Posterior vena cava (tissue), 2 donors: ENCODE measurements at regions not wholly inside any gene's neighbourhood (a gene's known extent, or its start where the extent isn't known, plus 50 kb on each side); places are given as distances from the start of the nearest gene placed in this dataset.

Experiments
- DNase-seq: peaks from one replicate; pipeline ENCODE4 v3.0.0-alpha.2; 2020; ENCODE audit warnings: low spot score
- intact Hi-C, 2 donors: fragments of 100-400 bp; cut with DNase I; formaldehyde crosslinking; loops; one replicate each; pipeline versions ENCODE4 v1.14.1 to v1.14.2; 2022 to 2023
- donor health status: DM: yes; HTN: yes; CAD: no.
- donor health status: DM: yes; HTN: yes; CAD: no.

DNA sequence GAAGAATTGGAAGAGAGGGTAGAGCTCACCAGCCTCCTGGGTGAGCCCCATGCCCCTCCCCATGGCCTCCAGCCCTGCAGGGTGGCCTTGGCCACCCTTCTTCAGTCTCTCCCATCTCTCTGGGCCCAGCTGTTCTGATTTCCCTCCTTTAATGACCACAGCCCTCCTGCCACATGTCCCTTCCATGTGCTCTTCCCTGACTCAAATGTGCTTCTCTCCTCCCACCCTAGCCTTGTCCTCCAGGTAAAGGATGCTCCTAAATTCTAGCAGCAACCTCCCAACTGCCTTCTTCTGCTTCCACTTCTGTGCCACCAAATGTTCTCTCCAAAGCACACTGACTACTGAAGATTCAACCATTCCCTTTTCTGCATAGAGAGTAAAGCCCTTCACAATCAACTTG is 83.0 kb downstream of the ADRA2C start:
- intact Hi-C loops = no loop called here

GRCh38 chr4:3850128-3850527 is 83.9 kb downstream of the ADRA2C start:
- intact Hi-C loops = no loop called here

More for the DNA sequence above, 83.0 kb downstream of the ADRA2C start:
- no peak for DNase-seq

GRCh38 chr4:3851211-3851610 is 85.0 kb downstream of the ADRA2C start:
- intact Hi-C loops = no loop called here
- no peak for DNase-seq

More at GRCh38 chr4:3850128-3850527, 83.9 kb downstream of the ADRA2C start:
- DNase-seq = no peak

GRCh38 chr4:3851881-3852280 is 85.7 kb downstream of the ADRA2C start:
- DNase-seq = no peak
- intact Hi-C loops = no loop called here

DNA sequence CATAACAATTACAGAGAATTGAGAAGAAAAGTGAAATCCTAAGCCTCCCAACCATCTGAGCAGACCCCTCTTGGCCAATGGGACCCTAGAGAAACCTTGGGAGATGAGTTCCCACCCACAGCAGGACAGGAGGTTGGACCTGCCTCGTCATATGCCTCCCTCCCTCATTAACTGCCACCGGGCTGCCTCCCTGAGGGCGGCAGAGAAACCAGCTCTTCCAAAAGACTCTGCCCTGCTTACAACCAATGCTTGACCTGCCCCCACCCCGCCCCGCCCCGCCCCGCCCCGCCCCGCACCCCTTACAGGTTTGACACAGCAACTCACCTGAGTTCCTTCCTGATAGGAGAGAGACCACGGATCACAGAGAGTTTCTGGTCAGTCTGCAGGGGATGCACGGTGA is 86.1 kb downstream of the ADRA2C start:
- DNase-seq = no peak
- intact Hi-C loops = no loop called here

DNA sequence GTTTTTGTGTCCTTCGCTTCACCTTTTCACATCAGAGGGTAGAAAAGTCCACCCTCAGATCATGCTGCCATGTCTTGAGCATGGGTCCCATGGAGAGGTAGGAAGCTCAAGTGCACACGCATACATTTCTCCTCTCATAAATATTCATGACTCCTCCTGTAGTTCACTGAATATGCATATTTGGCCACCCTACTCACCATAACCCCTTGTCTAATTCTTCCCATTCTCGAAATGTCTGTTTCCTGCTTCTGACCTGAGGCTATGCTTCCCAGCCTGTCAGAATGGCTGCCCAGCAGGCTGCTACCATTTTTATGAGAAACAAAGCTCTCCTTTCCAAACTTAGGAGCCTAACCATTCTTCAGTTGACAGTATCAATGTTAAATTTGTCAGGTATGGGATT is 86.5 kb downstream of the ADRA2C start:
- no peak for DNase-seq
- intact Hi-C loops = no loop called here

- intact Hi-C loops = no loop called here
- DNase-seq = no peak
Measured at GRCh38 chr4:3853388-3854035, 87.3 kb downstream of the ADRA2C start.

GRCh38 chr4:3854661-3855060 is 88.5 kb downstream of the ADRA2C start:
- no peak for DNase-seq
- intact Hi-C loops = no loop called here

GRCh38 chr4:3855646-3856045 is 89.5 kb downstream of the ADRA2C start:
- no peak for DNase-seq
- intact Hi-C loops = no loop called here

DNA sequence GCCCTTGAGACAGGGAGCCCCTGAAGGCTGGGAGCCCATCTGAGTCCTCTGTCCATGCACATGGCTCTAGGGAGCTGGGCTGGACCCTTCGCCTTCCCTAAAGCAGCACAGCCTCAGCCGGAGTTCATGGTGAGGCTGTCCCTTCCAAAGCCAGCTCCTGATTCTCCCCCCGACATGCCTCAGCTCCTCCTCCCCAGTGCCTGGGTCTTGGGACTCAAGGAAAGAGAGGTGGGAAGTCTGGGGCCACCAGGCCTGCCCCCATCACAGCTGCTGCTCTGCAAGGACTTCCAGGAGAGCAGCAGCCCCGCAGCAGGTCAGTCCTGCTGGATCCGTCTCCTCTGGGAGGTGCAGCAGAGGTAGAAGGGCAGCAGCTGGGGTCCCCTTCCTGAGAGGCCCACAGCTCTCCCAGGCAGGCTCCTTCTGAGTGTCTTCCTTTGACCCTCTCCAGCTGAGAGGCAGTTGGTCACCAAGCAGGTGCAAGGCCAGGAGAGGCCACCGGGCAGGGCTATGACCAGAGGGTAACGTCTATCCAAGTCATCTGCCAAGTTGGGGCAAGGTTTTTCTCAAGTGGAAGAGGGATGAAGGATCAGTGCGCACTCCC is 90.5 kb downstream of the ADRA2C start:
- intact Hi-C loops = no loop called here
- DNase-seq = no peak

DNA sequence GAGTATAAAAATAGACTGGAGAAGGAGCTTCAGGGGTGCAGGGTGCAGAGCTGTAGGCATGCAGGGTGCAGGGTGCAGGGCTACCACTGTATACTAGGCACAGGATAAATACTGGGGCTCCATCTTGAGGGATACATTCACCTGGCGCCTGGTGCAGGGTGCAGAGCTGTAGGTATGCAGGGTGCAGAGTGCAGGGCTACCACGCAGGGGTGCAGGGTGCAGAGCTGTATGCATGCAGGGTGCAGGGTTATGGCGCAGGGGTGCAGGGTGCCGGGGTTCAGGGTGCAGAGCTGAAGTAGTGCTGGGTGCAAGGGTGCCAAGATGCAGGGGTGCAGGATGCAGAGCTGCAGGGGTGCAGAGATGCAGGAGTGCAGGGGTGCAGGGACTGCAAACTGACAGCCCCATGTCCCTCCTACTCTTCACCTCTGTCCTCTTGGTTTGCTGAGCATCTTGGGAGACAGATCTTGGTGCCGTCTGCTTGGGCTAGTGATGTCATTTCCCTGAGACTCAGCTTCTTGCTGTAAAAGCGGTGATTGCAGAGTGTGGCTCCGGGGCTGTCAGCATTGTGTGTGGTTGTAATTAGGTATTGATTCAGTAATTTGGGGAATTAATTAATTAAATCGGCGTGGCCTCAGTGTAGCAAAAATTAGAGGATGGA is 91.2 kb downstream of the ADRA2C start:
- DNase-seq = no peak
- intact Hi-C loops = no loop called here

DNA sequence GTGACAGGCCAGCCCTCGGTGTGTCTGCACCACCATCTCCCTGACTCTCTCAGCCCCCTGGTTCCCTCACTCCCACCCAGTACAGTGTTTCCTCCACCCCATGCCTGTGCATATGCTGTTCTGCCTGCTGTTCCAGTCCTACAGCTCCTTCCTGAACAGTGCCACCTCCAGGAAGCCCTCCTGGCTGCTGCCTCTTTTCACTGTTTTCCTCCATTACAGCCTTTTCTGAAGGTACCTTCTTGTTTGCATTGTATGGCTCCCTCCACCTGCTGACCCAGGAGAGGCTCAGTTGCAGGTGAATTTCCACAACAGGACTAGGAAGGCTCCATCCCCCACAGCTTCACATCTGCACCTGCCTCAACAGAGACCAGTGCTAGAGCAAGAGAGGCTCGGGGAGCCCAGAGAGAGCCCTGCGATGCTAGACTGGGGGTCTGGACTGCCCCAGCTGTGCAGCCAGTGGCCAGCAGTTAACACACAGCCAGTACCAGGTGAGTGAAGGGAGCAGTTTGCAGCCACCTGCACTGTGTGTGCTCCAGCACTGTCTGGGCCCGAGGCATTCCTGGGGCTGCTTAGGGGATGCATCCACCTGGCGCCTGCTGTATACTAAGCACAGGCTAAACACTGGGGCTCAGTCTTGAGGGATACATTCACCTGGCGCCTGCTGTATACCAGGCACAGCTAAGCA is 92.0 kb downstream of the ADRA2C start:
- intact Hi-C loops = no loop called here
- no peak for DNase-seq

- intact Hi-C loops = no loop called here
- no peak for DNase-seq
Measured at GRCh38 chr4:3858765-3859388, 92.7 kb downstream of the ADRA2C start.

GRCh38 chr4:3859571-3859970 is 93.4 kb downstream of the ADRA2C start:
- intact Hi-C loops = no loop called here
- DNase-seq = no peak

DNA sequence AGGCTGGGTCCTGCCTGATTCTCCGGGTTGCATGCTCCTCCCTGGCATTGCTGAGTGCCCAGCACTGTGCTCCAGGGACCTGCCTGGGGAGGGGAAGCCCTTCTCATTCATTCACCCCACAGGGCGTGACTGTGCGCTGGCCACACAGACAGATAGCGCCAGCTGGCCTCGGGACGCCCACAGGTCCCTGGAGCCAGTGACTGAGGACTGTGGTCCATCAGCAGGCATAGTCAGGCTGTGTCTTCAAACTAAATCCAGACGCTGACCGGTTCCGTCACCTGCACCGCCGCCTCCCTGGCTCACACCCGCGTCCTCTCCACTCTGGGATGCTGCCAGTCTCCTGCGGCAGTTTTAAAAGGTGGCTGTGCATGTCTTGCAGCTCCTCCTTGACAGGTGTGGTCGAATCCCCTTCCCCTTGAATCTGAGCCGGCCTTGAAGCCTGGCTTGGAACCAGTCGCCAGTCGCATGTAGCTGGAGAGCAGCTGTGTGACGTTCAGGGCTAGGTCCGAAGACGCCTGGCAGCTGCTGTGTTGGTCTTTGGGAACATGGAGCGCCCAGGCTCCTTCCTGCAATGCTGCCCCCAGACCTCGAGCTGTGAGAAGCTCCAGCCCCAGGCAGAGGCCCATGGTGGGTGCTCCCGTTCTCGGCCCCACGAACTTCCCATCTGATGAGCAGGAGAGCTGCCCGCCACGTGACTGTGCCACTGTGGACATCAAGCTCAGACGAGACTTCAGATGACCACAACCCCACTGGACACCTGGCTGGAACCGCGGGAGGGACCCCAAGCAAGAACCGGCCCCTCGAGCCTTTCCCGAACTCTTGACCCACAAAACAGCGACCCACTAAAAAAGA is 94.1 kb downstream of the ADRA2C start:
- no peak for DNase-seq
- intact Hi-C loops = no loop called here

GRCh38 chr4:3860913-3861636 is 94.9 kb downstream of the ADRA2C start:
- no peak for DNase-seq
- intact Hi-C loops = no loop called here

GRCh38 chr4:3861720-3862639 is 95.8 kb downstream of the ADRA2C start:
- intact Hi-C loops = no loop called here

More at GRCh38 chr4:3861720-3862639, 95.8 kb downstream of the ADRA2C start:
- DNase-seq = no peak
